ENCODE measurements at regions not wholly inside any gene's neighbourhood (a gene's known extent, or its start where the extent isn't known, plus 50 kb on each side); places are given as distances from the start of the nearest gene placed in this dataset.

DNA sequence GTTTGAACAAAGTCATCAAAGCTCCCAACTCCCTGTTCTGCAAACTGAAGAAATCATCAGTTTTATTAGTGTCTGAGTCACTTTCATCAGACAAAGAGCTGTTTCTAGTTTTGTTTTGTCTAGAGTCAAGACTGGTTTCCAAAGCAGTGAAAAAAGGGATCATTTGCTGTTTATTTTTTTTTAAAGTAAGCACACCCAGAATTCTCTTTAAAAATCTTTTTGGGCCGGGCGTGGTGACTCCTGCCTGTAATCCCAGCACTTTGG lies 972.0 kb upstream of the CELF2 start:
- intact Hi-C loops (cut with DNase I, micrococcal nuclease): no loop called here
- H3K4me1 Mint-ChIP-seq (ENCODE audit: low read depth): no peaks in the 10 kb centered on the region
- ATAC-seq (ENCODE audit: poor library complexity): no peak

DNA sequence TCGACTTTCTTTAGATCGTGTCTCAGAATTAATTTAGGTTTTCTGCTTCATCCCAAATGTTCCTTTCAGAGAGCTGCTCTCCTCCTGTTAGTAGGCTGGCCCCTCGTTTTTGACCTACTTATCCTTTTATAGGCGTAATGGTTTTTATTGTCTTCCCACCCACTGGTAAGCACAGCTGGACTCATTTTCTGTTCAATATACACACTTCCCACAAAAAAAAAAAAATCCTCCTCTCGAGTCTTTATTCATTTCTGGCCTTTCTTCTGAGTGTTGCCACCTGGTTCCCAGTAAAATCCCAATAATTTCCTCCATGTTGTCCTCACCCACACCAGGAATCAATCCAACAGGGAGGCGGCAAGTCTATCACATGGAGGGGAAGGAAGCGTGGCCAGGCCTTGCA lies 970.2 kb upstream of the CELF2 start:
- no peaks in the 10 kb centered on the region for H3K9me3 ChIP-seq (ENCODE audit: control insufficient read depth in 1 of 2, insufficient read depth in 1 of 2, low read length in 2 of 2)

More for the DNA sequence above, 972.0 kb upstream of the CELF2 start:
- H3K4me1 ChIP-seq (ENCODE audit: insufficient read depth, low read length): no peaks in the 10 kb centered on the region
- ChIA-PET POLR2A (no interaction called here), CTCF (no interaction called here)
- no peak overlapping the region for H3K4me3 ChIP-seq (ENCODE audit: low read length)
- H3K36me3 ChIP-seq (ENCODE audit: insufficient read depth, low read length): no peaks in the 10 kb centered on the region
- TF ChIP-seq, protein P1, sequence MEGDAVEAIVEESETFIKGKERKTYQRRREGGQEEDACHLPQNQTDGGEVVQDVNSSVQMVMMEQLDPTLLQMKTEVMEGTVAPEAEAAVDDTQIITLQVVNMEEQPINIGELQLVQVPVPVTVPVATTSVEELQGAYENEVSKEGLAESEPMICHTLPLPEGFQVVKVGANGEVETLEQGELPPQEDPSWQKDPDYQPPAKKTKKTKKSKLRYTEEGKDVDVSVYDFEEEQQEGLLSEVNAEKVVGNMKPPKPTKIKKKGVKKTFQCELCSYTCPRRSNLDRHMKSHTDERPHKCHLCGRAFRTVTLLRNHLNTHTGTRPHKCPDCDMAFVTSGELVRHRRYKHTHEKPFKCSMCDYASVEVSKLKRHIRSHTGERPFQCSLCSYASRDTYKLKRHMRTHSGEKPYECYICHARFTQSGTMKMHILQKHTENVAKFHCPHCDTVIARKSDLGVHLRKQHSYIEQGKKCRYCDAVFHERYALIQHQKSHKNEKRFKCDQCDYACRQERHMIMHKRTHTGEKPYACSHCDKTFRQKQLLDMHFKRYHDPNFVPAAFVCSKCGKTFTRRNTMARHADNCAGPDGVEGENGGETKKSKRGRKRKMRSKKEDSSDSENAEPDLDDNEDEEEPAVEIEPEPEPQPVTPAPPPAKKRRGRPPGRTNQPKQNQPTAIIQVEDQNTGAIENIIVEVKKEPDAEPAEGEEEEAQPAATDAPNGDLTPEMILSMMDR (IDR thresholded peaks at IDR 0.05): no peak
- Mint-ChIP-seq H3K4me3 (no peak overlapping the region), H3K27me3 (no peaks in the 10 kb centered on the region), H3K27ac (no peak overlapping the region), H3K9me3 (no peaks in the 10 kb centered on the region), H3K36me3 (ENCODE audit: low read depth) (no peaks in the 10 kb centered on the region)
- H3K9me3 ChIP-seq (ENCODE audit: control insufficient read depth in 1 of 2, insufficient read depth in 1 of 2, low read length in 2 of 2): no peaks in the 10 kb centered on the region
- no peak for DNase-seq
- no peaks in the 10 kb centered on the region for H3K27me3 ChIP-seq (ENCODE audit: control insufficient read depth in 1 of 2, insufficient read depth in 2 of 2, low read length in 2 of 2)
- H3K27ac ChIP-seq (ENCODE audit: low read depth in 1 of 2, low read length in 2 of 2): no peak overlapping the region

DNA sequence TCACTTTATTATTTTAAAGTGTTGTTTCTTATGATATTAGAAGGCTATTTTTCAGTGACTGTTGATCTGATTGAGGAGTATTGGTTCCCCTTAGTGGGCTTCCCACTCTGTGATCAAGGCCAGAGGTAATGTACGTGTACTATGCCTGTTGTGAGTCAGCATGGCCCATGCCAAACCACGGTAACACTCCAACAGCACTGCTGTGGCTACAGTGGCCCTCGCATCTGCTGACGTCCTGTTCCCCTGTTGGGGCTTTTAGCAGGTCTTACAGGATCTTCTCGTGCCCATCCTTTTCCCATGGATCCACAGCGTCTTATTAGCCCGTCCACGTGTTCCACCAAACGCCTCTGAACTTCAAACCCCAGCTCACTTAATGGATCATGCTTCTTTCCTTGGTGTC lies 964.6 kb upstream of the CELF2 start:
- H3K27me3 Mint-ChIP-seq: peaks cover 22% of the 10 kb centered on the region
- no peak overlapping the region for H3K4me3 Mint-ChIP-seq
- no peaks in the 10 kb centered on the region for H3K36me3 Mint-ChIP-seq (ENCODE audit: low read depth)
- intact Hi-C loops (cut with DNase I, micrococcal nuclease): no loop called here
- no peak overlapping the region for H3K27ac Mint-ChIP-seq
- Histone ChIP-seq H3K4me1 (ENCODE audit: insufficient read depth, low read length) (no peaks in the 10 kb centered on the region), H3K36me3 (ENCODE audit: insufficient read depth, low read length) (no peaks in the 10 kb centered on the region), H3K27me3 (ENCODE audit: control insufficient read depth in 1 of 2, insufficient read depth in 2 of 2, low read length in 2 of 2) (no peaks in the 10 kb centered on the region), H3K4me3 (ENCODE audit: low read length) (no peak overlapping the region), H3K9me3 (ENCODE audit: control insufficient read depth in 1 of 2, insufficient read depth in 1 of 2, low read length in 2 of 2) (no peaks in the 10 kb centered on the region), H3K27ac (ENCODE audit: low read depth in 1 of 2, low read length in 2 of 2) (no peak overlapping the region)
- H3K4me1 Mint-ChIP-seq (ENCODE audit: low read depth): no peaks in the 10 kb centered on the region
- CTCF ChIA-PET: no interaction called here
- ATAC-seq (ENCODE audit: poor library complexity): no peak
- POLR2A ChIA-PET: no interaction called here
- TF ChIP-seq, protein P1 (IDR thresholded peaks at IDR 0.05): no peak
- H3K9me3 Mint-ChIP-seq: no peaks in the 10 kb centered on the region
- no peak for DNase-seq

More for the DNA sequence above, 970.2 kb upstream of the CELF2 start:
- Mint-ChIP-seq H3K27me3 (peaks cover 4% of the 10 kb centered on the region), H3K9me3 (no peaks in the 10 kb centered on the region), H3K4me1 (ENCODE audit: low read depth) (no peaks in the 10 kb centered on the region), H3K4me3 (no peak overlapping the region), H3K36me3 (ENCODE audit: low read depth) (no peaks in the 10 kb centered on the region), H3K27ac (no peak overlapping the region)
- ATAC-seq (ENCODE audit: poor library complexity) (no peak), DNase-seq (no peak)
- Histone ChIP-seq H3K27me3 (ENCODE audit: control insufficient read depth in 1 of 2, insufficient read depth in 2 of 2, low read length in 2 of 2) (no peaks in the 10 kb centered on the region), H3K4me1 (ENCODE audit: insufficient read depth, low read length) (no peaks in the 10 kb centered on the region), H3K36me3 (ENCODE audit: insufficient read depth, low read length) (no peaks in the 10 kb centered on the region), H3K27ac (ENCODE audit: low read depth in 1 of 2, low read length in 2 of 2) (no peak overlapping the region), H3K4me3 (ENCODE audit: low read length) (no peak overlapping the region)
- POLR2A ChIA-PET: no interaction called here
- intact Hi-C loops (cut with DNase I, micrococcal nuclease): no loop called here
- TF ChIP-seq, protein P1 (IDR thresholded peaks at IDR 0.05): no peak
- CTCF ChIA-PET: no interaction called here

Data from CD4-positive, alpha-beta T cell (primary cell).